ENCODE measurements at regions not wholly inside any gene's neighbourhood (a gene's known extent, or its start where the extent isn't known, plus 50 kb on each side); places are given as distances from the start of the nearest gene placed in this dataset.

DNA sequence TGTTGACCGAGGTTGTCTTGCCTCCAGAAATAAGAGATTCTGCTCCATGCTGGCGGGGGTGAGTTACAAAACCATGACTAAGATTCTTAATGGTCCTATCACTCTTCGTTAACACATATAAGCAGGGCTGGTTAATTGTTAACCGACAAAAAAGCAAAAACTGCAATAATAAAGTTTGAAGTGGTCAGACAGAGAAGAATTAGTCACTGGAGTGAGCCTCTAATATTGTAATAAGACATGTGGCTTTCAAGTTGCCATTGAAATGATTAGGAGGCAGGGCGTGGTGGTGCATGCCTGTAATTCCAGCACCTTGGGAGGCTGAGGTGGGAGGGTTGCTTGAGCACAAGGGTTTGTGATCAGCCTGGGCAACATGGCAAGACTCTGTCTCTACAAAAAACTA is 78.4 kb upstream of the NR2F2 start (continued):
- TF ChIP-seq, protein P1, sequence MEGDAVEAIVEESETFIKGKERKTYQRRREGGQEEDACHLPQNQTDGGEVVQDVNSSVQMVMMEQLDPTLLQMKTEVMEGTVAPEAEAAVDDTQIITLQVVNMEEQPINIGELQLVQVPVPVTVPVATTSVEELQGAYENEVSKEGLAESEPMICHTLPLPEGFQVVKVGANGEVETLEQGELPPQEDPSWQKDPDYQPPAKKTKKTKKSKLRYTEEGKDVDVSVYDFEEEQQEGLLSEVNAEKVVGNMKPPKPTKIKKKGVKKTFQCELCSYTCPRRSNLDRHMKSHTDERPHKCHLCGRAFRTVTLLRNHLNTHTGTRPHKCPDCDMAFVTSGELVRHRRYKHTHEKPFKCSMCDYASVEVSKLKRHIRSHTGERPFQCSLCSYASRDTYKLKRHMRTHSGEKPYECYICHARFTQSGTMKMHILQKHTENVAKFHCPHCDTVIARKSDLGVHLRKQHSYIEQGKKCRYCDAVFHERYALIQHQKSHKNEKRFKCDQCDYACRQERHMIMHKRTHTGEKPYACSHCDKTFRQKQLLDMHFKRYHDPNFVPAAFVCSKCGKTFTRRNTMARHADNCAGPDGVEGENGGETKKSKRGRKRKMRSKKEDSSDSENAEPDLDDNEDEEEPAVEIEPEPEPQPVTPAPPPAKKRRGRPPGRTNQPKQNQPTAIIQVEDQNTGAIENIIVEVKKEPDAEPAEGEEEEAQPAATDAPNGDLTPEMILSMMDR (IDR thresholded peaks at IDR 0.05): no peak
- TF ChIP-seq HMGA2 (CRISPR knock-in tag; IDR thresholded peaks at IDR 0.05): no peak

DNA sequence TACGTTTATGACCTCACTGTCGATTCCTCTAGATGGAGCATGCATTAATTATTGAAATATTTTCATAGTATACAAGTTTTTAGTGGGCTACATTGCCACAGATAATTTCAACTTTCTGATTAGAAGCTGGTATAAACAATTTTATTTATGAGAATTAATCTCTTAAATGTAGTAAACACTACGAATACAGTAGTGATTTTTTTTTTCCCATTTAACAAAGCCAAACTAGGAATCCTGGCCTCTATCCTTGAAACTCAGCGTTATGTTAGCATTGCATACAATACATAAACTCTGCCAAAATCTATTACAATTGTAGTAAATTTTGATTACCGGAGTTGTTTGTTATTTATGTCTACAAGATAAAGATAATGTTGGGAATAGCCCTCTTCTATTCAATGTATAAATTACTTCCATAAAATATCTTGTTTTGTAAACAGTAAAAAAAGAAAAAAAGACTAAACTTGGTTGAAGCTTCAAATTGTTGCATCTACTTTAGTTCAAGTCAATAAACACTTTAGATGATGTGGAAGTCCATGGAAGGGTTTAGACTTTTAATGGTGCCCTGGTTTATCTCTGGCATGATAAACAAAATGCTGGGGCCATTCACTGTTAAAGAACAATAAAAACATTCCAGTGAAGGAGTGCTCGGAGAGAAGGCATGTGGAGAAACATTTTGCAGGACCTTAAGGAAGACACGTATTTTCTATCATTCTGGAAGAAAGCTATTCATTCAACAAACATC is 77.3 kb upstream of the NR2F2 start:
- DNase-seq (ENCODE audit: low spot score) (no peak), ATAC-seq (no peak)
- Mint-ChIP-seq H3K27ac (no peak overlapping the region), H3K36me3 (no peaks in the 10 kb centered on the region), H3K4me3 (no peak overlapping the region), H3K9me3 (0 out of 2 replicates have a peak, but pooled peaks cover 3% of the 10 kb centered on the region), H3K4me1 (peaks cover 35% of the 10 kb centered on the region), H3K27me3 (ENCODE audit: low read depth) (peaks cover 20% of the 10 kb centered on the region)
- TF ChIP-seq ZNF263 (CRISPR knock-in tag; IDR thresholded peaks at IDR 0.05; ENCODE audit: low read depth) (no peak), PRRX2 (CRISPR knock-in tag; IDR thresholded peaks at IDR 0.05) (no peak), ZNF219 (CRISPR knock-in tag; IDR thresholded peaks at IDR 0.05; ENCODE audit: borderline replicate concordance) (no peak)
- ChIA-PET CTCF (no interaction called here), POLR2A (no interaction called here)

DNA sequence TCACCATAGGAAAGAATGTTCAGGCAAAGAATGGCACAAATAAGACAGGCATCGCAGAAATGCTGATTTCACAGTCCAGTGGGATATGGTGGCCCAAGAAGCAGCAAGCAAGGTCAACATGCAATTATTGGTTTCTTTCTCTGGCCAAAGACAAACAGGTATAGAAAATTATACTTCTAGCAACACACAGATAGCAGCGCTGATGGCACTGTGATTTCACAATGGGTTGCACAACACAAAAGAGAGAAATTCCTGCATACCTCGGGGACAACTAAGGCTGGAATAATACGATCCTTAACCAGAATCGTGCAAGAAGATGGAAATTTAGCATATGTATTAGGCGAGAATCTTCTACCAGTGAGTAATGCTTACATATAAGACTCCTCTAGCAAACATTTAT is 76.3 kb upstream of the NR2F2 start:
- no peaks in the 10 kb centered on the region for H3K36me3 Mint-ChIP-seq
- TF ChIP-seq MYBL2 (CRISPR knock-in tag; IDR thresholded peaks at IDR 0.05): no peak
- no peak for TF ChIP-seq TEAD4 (CRISPR knock-in tag; IDR thresholded peaks at IDR 0.05)
- TF ChIP-seq, protein P2, sequence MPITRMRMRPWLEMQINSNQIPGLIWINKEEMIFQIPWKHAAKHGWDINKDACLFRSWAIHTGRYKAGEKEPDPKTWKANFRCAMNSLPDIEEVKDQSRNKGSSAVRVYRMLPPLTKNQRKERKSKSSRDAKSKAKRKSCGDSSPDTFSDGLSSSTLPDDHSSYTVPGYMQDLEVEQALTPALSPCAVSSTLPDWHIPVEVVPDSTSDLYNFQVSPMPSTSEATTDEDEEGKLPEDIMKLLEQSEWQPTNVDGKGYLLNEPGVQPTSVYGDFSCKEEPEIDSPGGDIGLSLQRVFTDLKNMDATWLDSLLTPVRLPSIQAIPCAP (CRISPR knock-in tag; IDR thresholded peaks at IDR 0.05): no peak
- TF ChIP-seq, protein P3, sequence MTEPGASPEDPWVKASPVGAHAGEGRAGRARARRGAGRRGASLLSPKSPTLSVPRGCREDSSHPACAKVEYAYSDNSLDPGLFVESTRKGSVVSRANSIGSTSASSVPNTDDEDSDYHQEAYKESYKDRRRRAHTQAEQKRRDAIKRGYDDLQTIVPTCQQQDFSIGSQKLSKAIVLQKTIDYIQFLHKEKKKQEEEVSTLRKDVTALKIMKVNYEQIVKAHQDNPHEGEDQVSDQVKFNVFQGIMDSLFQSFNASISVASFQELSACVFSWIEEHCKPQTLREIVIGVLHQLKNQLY (CRISPR knock-in tag; IDR thresholded peaks at IDR 0.05): no peak
- no peak for TF ChIP-seq TCF7 (CRISPR knock-in tag; IDR thresholded peaks at IDR 0.05; ENCODE audit: low read depth)
- no peak for TF ChIP-seq HMGA2 (CRISPR knock-in tag; IDR thresholded peaks at IDR 0.05)
- TF ChIP-seq, protein P4, sequence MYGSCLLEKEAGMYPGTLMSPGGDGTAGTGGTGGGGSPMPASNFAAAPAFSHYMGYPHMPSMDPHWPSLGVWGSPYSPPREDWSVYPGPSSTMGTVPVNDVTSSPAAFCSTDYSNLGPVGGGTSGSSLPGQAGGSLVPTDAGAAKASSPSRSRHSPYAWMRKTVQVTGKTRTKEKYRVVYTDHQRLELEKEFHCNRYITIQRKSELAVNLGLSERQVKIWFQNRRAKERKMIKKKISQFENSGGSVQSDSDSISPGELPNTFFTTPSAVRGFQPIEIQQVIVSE (CRISPR knock-in tag; IDR thresholded peaks at IDR 0.05; ENCODE audit: borderline replicate concordance): no peak
- TF ChIP-seq, protein P5, sequence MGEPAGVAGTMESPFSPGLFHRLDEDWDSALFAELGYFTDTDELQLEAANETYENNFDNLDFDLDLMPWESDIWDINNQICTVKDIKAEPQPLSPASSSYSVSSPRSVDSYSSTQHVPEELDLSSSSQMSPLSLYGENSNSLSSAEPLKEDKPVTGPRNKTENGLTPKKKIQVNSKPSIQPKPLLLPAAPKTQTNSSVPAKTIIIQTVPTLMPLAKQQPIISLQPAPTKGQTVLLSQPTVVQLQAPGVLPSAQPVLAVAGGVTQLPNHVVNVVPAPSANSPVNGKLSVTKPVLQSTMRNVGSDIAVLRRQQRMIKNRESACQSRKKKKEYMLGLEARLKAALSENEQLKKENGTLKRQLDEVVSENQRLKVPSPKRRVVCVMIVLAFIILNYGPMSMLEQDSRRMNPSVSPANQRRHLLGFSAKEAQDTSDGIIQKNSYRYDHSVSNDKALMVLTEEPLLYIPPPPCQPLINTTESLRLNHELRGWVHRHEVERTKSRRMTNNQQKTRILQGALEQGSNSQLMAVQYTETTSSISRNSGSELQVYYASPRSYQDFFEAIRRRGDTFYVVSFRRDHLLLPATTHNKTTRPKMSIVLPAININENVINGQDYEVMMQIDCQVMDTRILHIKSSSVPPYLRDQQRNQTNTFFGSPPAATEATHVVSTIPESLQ (CRISPR knock-in tag; IDR thresholded peaks at IDR 0.05): no peak
- TF ChIP-seq ZNF219 (CRISPR knock-in tag; IDR thresholded peaks at IDR 0.05; ENCODE audit: borderline replicate concordance): no peak
- TF ChIP-seq, protein P6, sequence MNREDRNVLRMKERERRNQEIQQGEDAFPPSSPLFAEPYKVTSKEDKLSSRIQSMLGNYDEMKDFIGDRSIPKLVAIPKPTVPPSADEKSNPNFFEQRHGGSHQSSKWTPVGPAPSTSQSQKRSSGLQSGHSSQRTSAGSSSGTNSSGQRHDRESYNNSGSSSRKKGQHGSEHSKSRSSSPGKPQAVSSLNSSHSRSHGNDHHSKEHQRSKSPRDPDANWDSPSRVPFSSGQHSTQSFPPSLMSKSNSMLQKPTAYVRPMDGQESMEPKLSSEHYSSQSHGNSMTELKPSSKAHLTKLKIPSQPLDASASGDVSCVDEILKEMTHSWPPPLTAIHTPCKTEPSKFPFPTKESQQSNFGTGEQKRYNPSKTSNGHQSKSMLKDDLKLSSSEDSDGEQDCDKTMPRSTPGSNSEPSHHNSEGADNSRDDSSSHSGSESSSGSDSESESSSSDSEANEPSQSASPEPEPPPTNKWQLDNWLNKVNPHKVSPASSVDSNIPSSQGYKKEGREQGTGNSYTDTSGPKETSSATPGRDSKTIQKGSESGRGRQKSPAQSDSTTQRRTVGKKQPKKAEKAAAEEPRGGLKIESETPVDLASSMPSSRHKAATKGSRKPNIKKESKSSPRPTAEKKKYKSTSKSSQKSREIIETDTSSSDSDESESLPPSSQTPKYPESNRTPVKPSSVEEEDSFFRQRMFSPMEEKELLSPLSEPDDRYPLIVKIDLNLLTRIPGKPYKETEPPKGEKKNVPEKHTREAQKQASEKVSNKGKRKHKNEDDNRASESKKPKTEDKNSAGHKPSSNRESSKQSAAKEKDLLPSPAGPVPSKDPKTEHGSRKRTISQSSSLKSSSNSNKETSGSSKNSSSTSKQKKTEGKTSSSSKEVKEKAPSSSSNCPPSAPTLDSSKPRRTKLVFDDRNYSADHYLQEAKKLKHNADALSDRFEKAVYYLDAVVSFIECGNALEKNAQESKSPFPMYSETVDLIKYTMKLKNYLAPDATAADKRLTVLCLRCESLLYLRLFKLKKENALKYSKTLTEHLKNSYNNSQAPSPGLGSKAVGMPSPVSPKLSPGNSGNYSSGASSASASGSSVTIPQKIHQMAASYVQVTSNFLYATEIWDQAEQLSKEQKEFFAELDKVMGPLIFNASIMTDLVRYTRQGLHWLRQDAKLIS (CRISPR knock-in tag; IDR thresholded peaks at IDR 0.05; ENCODE audit: borderline replicate concordance): no peak
- TF ChIP-seq, protein P7, sequence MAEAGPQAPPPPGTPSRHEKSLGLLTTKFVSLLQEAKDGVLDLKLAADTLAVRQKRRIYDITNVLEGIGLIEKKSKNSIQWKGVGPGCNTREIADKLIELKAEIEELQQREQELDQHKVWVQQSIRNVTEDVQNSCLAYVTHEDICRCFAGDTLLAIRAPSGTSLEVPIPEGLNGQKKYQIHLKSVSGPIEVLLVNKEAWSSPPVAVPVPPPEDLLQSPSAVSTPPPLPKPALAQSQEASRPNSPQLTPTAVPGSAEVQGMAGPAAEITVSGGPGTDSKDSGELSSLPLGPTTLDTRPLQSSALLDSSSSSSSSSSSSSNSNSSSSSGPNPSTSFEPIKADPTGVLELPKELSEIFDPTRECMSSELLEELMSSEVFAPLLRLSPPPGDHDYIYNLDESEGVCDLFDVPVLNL (CRISPR knock-in tag; IDR thresholded peaks at IDR 0.05; ENCODE audit: borderline replicate concordance, low read depth): no peak
- no peak overlapping the region for H3K27ac Mint-ChIP-seq
- no peak overlapping the region for H3K4me3 Mint-ChIP-seq
- H3K9me3 Mint-ChIP-seq: 0 out of 2 replicates have a peak, but pooled peaks cover 3% of the 10 kb centered on the region
- peaks cover 18% of the 10 kb centered on the region for H3K27me3 Mint-ChIP-seq (ENCODE audit: low read depth)
- ChIA-PET CTCF (no interaction called here), POLR2A (no interaction called here)
- DNase-seq (ENCODE audit: low spot score) (no peak), ATAC-seq (peak; percentile 47; the same call in 1 of the 2 replicates)
- H3K4me1 Mint-ChIP-seq: peaks cover 30% of the 10 kb centered on the region
